ENCODE measurements at regions not wholly inside any gene's neighbourhood (a gene's known extent, or its start where the extent isn't known, plus 50 kb on each side); places are given as distances from the start of the nearest gene placed in this dataset.

- no peak for TF ChIP-seq ZFX (IDR thresholded peaks at IDR 0.05; ENCODE audit: borderline replicate concordance)
- no peak for TF ChIP-seq CTCF (IDR thresholded peaks at IDR 0.05)
- H3K27ac ChIP-seq = no peak overlapping the region
Measured at GRCh38 chr5:18965893-18966292, 1022.1 kb downstream of the CDH18 start.

- no peak for TF ChIP-seq ZFX (IDR thresholded peaks at IDR 0.05; ENCODE audit: borderline replicate concordance)
- TF ChIP-seq CTCF (IDR thresholded peaks at IDR 0.05) = no peak
- H3K27ac ChIP-seq = no peak overlapping the region
Measured at GRCh38 chr5:18967637-18968036, 1020.4 kb downstream of the CDH18 start.

- TF ChIP-seq ZFX (IDR thresholded peaks at IDR 0.05; ENCODE audit: borderline replicate concordance) (no peak), CTCF (IDR thresholded peaks at IDR 0.05) (no peak)
- no peak overlapping the region for H3K27ac ChIP-seq
Measured at GRCh38 chr5:18968966-18969365, 1019.0 kb downstream of the CDH18 start.

GRCh38 chr5:18970000-18970399, 1018.0 kb downstream of the CDH18 start:
- no peak overlapping the region for H3K27ac ChIP-seq
- TF ChIP-seq CTCF (IDR thresholded peaks at IDR 0.05) (no peak), ZFX (IDR thresholded peaks at IDR 0.05; ENCODE audit: borderline replicate concordance) (no peak)

GRCh38 chr5:18972177-18972576, 1015.8 kb downstream of the CDH18 start:
- no peak overlapping the region for H3K27ac ChIP-seq
- no peak for TF ChIP-seq ZFX (IDR thresholded peaks at IDR 0.05; ENCODE audit: borderline replicate concordance)
- TF ChIP-seq CTCF (IDR thresholded peaks at IDR 0.05) = no peak

- no peak for TF ChIP-seq CTCF (IDR thresholded peaks at IDR 0.05)
- no peak overlapping the region for H3K27ac ChIP-seq
Measured at GRCh38 chr5:18975624-18976023, 1012.4 kb downstream of the CDH18 start.

DNA sequence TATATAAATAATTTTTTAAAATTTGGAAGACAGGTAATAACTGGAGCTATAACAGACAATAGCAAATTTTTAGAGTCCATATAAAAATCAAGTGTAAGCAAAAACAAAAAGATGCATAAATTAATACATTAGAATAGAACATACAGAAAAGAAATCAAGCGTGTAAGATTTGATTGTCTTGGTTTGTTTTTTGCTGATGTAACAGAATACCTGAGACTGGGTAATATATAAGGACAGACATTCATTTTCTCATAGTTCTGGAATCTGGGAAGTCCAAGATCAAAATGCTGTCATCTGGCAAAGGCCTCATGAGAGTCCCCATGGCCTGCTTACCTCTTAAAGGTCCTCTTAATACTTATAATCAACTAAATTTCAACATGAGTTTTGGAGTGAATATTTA, 1010.1 kb downstream of the CDH18 start:
- no peak overlapping the region for H3K27ac ChIP-seq
- TF ChIP-seq CTCF (IDR thresholded peaks at IDR 0.05) (no peak), ZFX (IDR thresholded peaks at IDR 0.05; ENCODE audit: borderline replicate concordance) (no peak)

Measured in 22Rv1 (cell line).